MM.1S (cell line): ENCODE measurements at regions not wholly inside any gene's neighbourhood (a gene's known extent, or its start where the extent isn't known, plus 50 kb on each side); places are given as distances from the start of the nearest gene placed in this dataset.

Experiments
- CTCF ChIP-seq: fragments of 300-600 bp; sonication (generic); IDR thresholded peaks from 2 replicates; pipeline ENCODE4 v1.5.1; 2016; ENCODE audit warnings: antibody characterized with exemption, low read length, mixed read lengths
- EZH2 ChIP-seq: fragments of 300-600 bp; sonication (generic); optimal IDR thresholded peaks from 2 replicates; pipeline ENCODE3; 2017; ENCODE audit warnings: low read depth, mild to moderate bottlenecking, antibody characterized with exemption, low read length, mixed read lengths
- EZH2phosphoT487 ChIP-seq: fragments of 300-600 bp; sonication (generic); IDR thresholded peaks from 2 replicates; pipeline ENCODE4 v1.6.1; 2018; ENCODE audit warnings: antibody characterized with exemption, low read length

GRCh38 chr10:71007516-71007915 is 119.2 kb upstream of the PCBD1 start:
- TF ChIP-seq CTCF: no peak
- no peak for TF ChIP-seq EZH2
- no peak for TF ChIP-seq EZH2phosphoT487
